Osteoblast (primary cell): ENCODE measurements at regions not wholly inside any gene's neighbourhood (a gene's known extent, or its start where the extent isn't known, plus 50 kb on each side); places are given as distances from the start of the nearest gene placed in this dataset.

Experiments used
- DNase-seq: peaks from one replicate; pipeline ENCODE4 v3.0.0; 2011; ENCODE audit warnings: low spot score, mixed read lengths; ENCODE audit not compliant: insufficient read length; ENCODE audit errors: missing footprints
- H2AFZ ChIP-seq: 2 replicates; pipeline ENCODE4 v1.6.0; 2011; ENCODE audit warnings: mild to moderate bottlenecking, low read length
- H3K27ac ChIP-seq: 2 replicates; pipeline ENCODE4 v1.5.1; 2011; ENCODE audit warnings: mild to moderate bottlenecking, low read depth, low read length, moderate library complexity
- H3K27me3 ChIP-seq: 2 replicates; pipeline ENCODE4 v1.6.0; 2012; ENCODE audit warnings: mild to moderate bottlenecking, control low read depth, inconsistent platforms, low read length, moderate library complexity; ENCODE audit not compliant: insufficient read depth
- H3K36me3 ChIP-seq: 2 replicates; pipeline ENCODE4 v1.5.1; 2011; ENCODE audit warnings: mild to moderate bottlenecking, low read length, control low read depth, moderate library complexity; ENCODE audit not compliant: insufficient read depth
- H3K4me1 ChIP-seq: 2 replicates; pipeline ENCODE4 v1.5.1; 2011; ENCODE audit warnings: mild to moderate bottlenecking, low read length, control low read depth, moderate library complexity; ENCODE audit not compliant: insufficient read depth
- H3K4me2 ChIP-seq: 2 replicates; pipeline ENCODE4 v1.6.0; 2011; ENCODE audit warnings: mild to moderate bottlenecking, low read length; ENCODE audit not compliant: insufficient read depth
- H3K4me3 ChIP-seq: fragments of 200-600 bp; sonication (generic); 3 replicates; pipeline ENCODE4 v1.5.1; 2012; ENCODE audit warnings: mild to moderate bottlenecking, low read length, inconsistent platforms; ENCODE audit not compliant: insufficient read depth
- H3K79me2 ChIP-seq: 2 replicates; pipeline ENCODE4 v1.6.0; 2012; ENCODE audit warnings: mild to moderate bottlenecking, low read length, control low read depth, inconsistent platforms; ENCODE audit not compliant: insufficient read depth
- H3K9me3 ChIP-seq: 2 replicates; pipeline ENCODE4 v1.5.1; 2011; ENCODE audit warnings: low read depth, low read length, control low read depth
- H4K20me1 ChIP-seq: 2 replicates; pipeline ENCODE4 v1.6.0; 2012; ENCODE audit warnings: mild to moderate bottlenecking, low read length, control low read depth; ENCODE audit not compliant: insufficient read depth
- CTCF ChIP-seq: IDR thresholded peaks from 2 replicates; pipeline ENCODE4 v1.5.1; 2011; ENCODE audit warnings: mild to moderate bottlenecking, low read depth, low read length, moderate library complexity; ENCODE audit errors: extremely low read depth

DNA sequence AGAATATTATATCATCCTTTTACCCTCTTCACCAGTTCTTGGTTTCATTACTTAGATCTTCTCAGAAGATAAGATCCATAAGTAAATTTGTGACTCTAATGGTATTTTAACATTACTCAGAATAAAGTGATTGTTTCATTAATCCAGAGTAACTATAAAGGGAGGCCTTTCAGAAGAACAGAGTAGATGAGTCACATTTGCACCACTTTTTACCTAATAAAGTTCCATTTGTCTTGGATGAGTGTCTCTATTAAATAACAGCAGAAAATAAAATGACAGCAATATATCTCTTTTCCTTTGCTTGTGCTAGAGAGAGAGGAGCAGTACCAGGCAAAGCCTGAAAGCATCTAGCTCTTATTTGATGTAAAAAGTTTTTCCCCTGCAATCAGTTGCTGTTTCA is 926.5 kb upstream of the CNTNAP5 start:
- Histone ChIP-seq H3K4me3 (no peak overlapping the region), H3K4me1 (no peaks in the 10 kb centered on the region), H3K79me2 (no peaks in the 10 kb centered on the region), H2AFZ (no peak overlapping the region), H3K9me3 (peaks cover 4% of the 10 kb centered on the region), H4K20me1 (no peaks in the 10 kb centered on the region), H3K27me3 (no peaks in the 10 kb centered on the region), H3K4me2 (no peak overlapping the region), H3K27ac (no peak overlapping the region), H3K36me3 (no peaks in the 10 kb centered on the region)
- TF ChIP-seq CTCF = no peak
- no peak for DNase-seq

- H3K4me1 ChIP-seq = no peaks in the 10 kb centered on the region
- H2AFZ ChIP-seq = no peak overlapping the region
- H4K20me1 ChIP-seq = no peaks in the 10 kb centered on the region
- no peaks in the 10 kb centered on the region for H3K79me2 ChIP-seq
- H3K9me3 ChIP-seq = peaks cover 2% of the 10 kb centered on the region
- no peak for DNase-seq
- no peaks in the 10 kb centered on the region for H3K27me3 ChIP-seq
- no peak overlapping the region for H3K4me3 ChIP-seq
- no peaks in the 10 kb centered on the region for H3K36me3 ChIP-seq
- H3K27ac ChIP-seq = no peak overlapping the region
- no peak for TF ChIP-seq CTCF
- H3K4me2 ChIP-seq = no peak overlapping the region
Observed at GRCh38 chr2:123101434-123101833, 923.7 kb upstream of the CNTNAP5 start.

DNA sequence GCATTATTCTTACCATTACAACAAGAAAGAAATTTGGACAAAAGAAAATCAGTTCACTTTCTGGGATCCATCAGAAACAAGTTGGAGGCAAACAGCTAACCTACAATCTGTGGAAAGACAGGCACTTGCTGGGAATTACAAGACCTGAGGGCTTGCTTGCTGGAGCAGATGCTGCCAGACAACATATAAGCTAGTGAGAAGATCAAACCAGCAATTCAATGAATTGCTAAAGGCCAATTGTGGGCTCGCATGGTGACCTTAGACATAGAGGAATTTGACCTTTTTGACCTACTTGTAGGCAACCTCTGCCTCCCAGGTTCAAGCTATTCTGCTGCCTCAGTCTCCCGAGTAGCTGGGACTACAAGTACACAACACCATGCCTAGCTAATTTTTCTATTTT is 921.2 kb upstream of the CNTNAP5 start:
- Histone ChIP-seq H3K27me3 (no peaks in the 10 kb centered on the region), H4K20me1 (no peaks in the 10 kb centered on the region), H2AFZ (no peak overlapping the region), H3K79me2 (no peaks in the 10 kb centered on the region), H3K4me3 (no peak overlapping the region), H3K9me3 (peaks cover 6% of the 10 kb centered on the region), H3K4me1 (no peaks in the 10 kb centered on the region), H3K4me2 (no peak overlapping the region), H3K36me3 (no peaks in the 10 kb centered on the region), H3K27ac (no peak overlapping the region)
- no peak for TF ChIP-seq CTCF
- no peak for DNase-seq

GRCh38 chr2:123116595-123116994 is 908.5 kb upstream of the CNTNAP5 start:
- no peaks in the 10 kb centered on the region for H4K20me1 ChIP-seq
- H3K4me3 ChIP-seq = no peak overlapping the region
- no peaks in the 10 kb centered on the region for H3K79me2 ChIP-seq
- DNase-seq = no peak
- no peak for TF ChIP-seq CTCF
- H3K27me3 ChIP-seq = no peaks in the 10 kb centered on the region
- H3K9me3 ChIP-seq = no peaks in the 10 kb centered on the region
- H3K4me2 ChIP-seq = no peak overlapping the region
- H3K36me3 ChIP-seq = no peaks in the 10 kb centered on the region
- no peak overlapping the region for H2AFZ ChIP-seq
- H3K4me1 ChIP-seq = no peaks in the 10 kb centered on the region
- no peak overlapping the region for H3K27ac ChIP-seq
